Erythroblast (primary cell): ENCODE measurements at regions not wholly inside any gene's neighbourhood (a gene's known extent, or its start where the extent isn't known, plus 50 kb on each side); places are given as distances from the start of the nearest gene placed in this dataset.

Experiments used
- GATA1 ChIP-seq: IDR thresholded peaks from 2 replicates; pipeline ENCODE4 v1.6.1; 2011; ENCODE audit warnings: low read depth, mild to moderate bottlenecking, control low read depth, low read length, moderate library complexity
- POLR2A ChIP-seq: IDR thresholded peaks from 2 replicates; pipeline ENCODE4 v1.6.1; 2011; ENCODE audit warnings: mild to moderate bottlenecking, low read length

DNA sequence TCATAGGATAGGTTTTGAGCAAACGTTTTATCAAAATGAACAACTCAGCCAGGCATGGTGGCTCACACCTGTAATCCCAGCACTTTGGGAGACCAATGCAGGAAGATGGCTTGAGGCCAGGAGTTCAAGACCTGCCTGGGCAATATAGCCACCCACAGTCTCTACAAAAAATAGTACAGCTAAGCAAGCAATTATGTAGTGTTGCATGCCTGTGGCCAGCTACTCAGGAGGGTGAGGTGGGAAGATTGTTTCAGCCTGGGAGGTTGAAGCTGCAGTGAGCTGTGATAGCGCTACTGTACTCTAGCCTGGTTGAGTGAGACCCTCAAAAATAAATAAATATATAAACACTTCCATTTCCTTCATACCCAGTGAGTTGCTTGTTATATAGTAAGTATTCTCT, 67.1 kb downstream of the LSMEM1 start:
- TF ChIP-seq POLR2A = no peak
- TF ChIP-seq GATA1 = no peak
